Osteocyte (in vitro differentiated cells): ENCODE measurements at regions not wholly inside any gene's neighbourhood (a gene's known extent, or its start where the extent isn't known, plus 50 kb on each side); places are given as distances from the start of the nearest gene placed in this dataset.

Experiments
- DNase-seq: peaks from one replicate; pipeline ENCODE4 v3.0.0; 2021; ENCODE audit warnings: mixed read lengths; ENCODE audit not compliant: unreplicated experiment; ENCODE audit errors: extremely low spot score
- H3K27ac Mint-ChIP-seq: one replicate; pipeline ENCODE4 v1.8.0; 2021; ENCODE audit warnings: mild to moderate bottlenecking, mixed read lengths; ENCODE audit not compliant: unreplicated experiment
- H3K27me3 Mint-ChIP-seq: one replicate; pipeline ENCODE4 v1.8.0; 2021; ENCODE audit warnings: mixed read lengths; ENCODE audit not compliant: unreplicated experiment
- H3K36me3 Mint-ChIP-seq: one replicate; pipeline ENCODE4 v1.8.0; 2021; ENCODE audit warnings: mixed read lengths; ENCODE audit not compliant: unreplicated experiment
- H3K4me1 Mint-ChIP-seq: one replicate; pipeline ENCODE4 v1.8.0; 2021; ENCODE audit warnings: mixed read lengths; ENCODE audit not compliant: unreplicated experiment
- H3K4me3 Mint-ChIP-seq: one replicate; pipeline ENCODE4 v1.8.0; 2021; ENCODE audit warnings: mild to moderate bottlenecking, moderate library complexity, mixed read lengths; ENCODE audit not compliant: unreplicated experiment
- H3K9me3 Mint-ChIP-seq: one replicate; pipeline ENCODE4 v1.8.0; 2021; ENCODE audit warnings: mixed read lengths; ENCODE audit not compliant: unreplicated experiment
- TF ChIP-seq, protein P1 (sequence below): fragments of 200-600 bp; sonication (generic); IDR thresholded peaks from 2 replicates; pipeline ENCODE4 v1.5.0; 2021; ENCODE audit warnings: antibody characterized with exemption, mild to moderate bottlenecking, moderate library complexity

GRCh38 chr1:105122041-105122440, 1372.3 kb downstream of the AMY1C start:
- H3K4me1 Mint-ChIP-seq, result no peaks in the 10 kb centered on the region
- H3K4me3 Mint-ChIP-seq, result no peak overlapping the region
- H3K27me3 Mint-ChIP-seq, result no peaks in the 10 kb centered on the region
- no peak overlapping the region for H3K27ac Mint-ChIP-seq
- H3K9me3 Mint-ChIP-seq, result no peaks in the 10 kb centered on the region
- DNase-seq, result no peak
- no peaks in the 10 kb centered on the region for H3K36me3 Mint-ChIP-seq
- TF ChIP-seq, protein P1, sequence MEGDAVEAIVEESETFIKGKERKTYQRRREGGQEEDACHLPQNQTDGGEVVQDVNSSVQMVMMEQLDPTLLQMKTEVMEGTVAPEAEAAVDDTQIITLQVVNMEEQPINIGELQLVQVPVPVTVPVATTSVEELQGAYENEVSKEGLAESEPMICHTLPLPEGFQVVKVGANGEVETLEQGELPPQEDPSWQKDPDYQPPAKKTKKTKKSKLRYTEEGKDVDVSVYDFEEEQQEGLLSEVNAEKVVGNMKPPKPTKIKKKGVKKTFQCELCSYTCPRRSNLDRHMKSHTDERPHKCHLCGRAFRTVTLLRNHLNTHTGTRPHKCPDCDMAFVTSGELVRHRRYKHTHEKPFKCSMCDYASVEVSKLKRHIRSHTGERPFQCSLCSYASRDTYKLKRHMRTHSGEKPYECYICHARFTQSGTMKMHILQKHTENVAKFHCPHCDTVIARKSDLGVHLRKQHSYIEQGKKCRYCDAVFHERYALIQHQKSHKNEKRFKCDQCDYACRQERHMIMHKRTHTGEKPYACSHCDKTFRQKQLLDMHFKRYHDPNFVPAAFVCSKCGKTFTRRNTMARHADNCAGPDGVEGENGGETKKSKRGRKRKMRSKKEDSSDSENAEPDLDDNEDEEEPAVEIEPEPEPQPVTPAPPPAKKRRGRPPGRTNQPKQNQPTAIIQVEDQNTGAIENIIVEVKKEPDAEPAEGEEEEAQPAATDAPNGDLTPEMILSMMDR, result no peak

DNA sequence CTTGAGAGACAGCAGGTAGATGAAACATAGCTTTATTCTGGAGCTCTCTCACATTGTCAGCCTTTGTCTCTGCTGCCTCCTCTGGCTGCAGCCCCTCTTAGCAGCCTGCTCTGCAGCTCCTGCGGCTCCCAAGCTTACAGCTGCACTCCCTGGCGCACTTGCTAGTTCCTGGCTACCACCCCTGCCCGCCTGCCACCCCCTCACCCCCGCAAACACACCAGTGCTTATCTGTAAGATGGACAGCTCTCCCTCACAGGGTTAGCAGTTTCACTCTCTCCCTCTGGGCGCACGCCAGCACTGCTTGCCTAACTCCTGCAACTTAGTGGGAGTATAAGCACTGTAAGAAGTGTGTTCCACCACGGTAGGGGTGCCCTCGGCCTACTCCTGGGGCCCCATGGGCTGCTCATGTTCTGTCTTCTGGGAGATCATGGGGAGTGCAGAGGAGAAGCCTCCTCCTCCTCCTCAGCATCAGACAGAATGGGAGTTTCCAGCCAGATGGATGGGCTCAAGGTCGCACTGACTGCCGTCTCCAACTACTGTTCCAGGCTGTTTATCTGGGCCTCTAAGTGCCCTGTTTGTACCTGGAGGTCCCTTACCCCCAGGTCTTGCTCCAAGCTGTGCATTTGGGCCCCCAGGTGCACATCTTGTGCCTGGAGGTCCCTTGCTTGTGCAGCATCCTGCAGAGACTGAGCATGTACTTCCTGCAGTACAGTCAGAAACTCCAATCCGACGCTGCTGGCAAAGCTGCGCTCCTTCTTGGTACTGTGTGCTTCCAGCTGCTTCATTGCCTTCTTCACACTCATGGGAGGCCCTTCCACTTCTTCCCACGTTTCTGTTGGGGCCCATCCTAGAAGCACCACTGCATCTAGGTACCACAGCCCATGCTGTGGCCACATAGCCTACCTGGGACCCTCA, 1388.1 kb downstream of the AMY1C start:
- no peaks in the 10 kb centered on the region for H3K4me1 Mint-ChIP-seq
- TF ChIP-seq, protein P1, result peak; percentile 47
- H3K27me3 Mint-ChIP-seq, result peaks cover 4% of the 10 kb centered on the region
- H3K27ac Mint-ChIP-seq, result no peak overlapping the region
- H3K9me3 Mint-ChIP-seq, result no peaks in the 10 kb centered on the region
- no peaks in the 10 kb centered on the region for H3K36me3 Mint-ChIP-seq
- no peak overlapping the region for H3K4me3 Mint-ChIP-seq
- DNase-seq, result no peak

- Mint-ChIP-seq H3K4me1 (no peaks in the 10 kb centered on the region), H3K4me3 (no peak overlapping the region), H3K9me3 (no peaks in the 10 kb centered on the region), H3K27me3 (peaks cover 4% of the 10 kb centered on the region), H3K27ac (no peak overlapping the region), H3K36me3 (no peaks in the 10 kb centered on the region)
- TF ChIP-seq, protein P1, result no peak
- DNase-seq, result no peak
These were observed 1388.8 kb downstream of the AMY1C start for GRCh38 chr1:105138458-105138893.

GRCh38 chr1:105172788-105173187, 1423.1 kb downstream of the AMY1C start:
- H3K27ac Mint-ChIP-seq, result no peak overlapping the region
- H3K9me3 Mint-ChIP-seq, result no peaks in the 10 kb centered on the region
- H3K4me3 Mint-ChIP-seq, result no peak overlapping the region
- no peaks in the 10 kb centered on the region for H3K27me3 Mint-ChIP-seq
- DNase-seq, result no peak
- H3K36me3 Mint-ChIP-seq, result no peaks in the 10 kb centered on the region
- TF ChIP-seq, protein P1, result no peak
- H3K4me1 Mint-ChIP-seq, result no peaks in the 10 kb centered on the region

- no peaks in the 10 kb centered on the region for H3K4me1 Mint-ChIP-seq
- no peaks in the 10 kb centered on the region for H3K36me3 Mint-ChIP-seq
- H3K27me3 Mint-ChIP-seq, result no peaks in the 10 kb centered on the region
- H3K27ac Mint-ChIP-seq, result no peak overlapping the region
- no peak overlapping the region for H3K4me3 Mint-ChIP-seq
- DNase-seq, result no peak
- TF ChIP-seq, protein P1, result no peak
- H3K9me3 Mint-ChIP-seq, result no peaks in the 10 kb centered on the region
These were observed 1431.1 kb downstream of the AMY1C start for GRCh38 chr1:105180789-105181188.
